ENCODE measurements at regions not wholly inside any gene's neighbourhood (a gene's known extent, or its start where the extent isn't known, plus 50 kb on each side); places are given as distances from the start of the nearest gene placed in this dataset.

- TF ChIP-seq CBX5 (IDR thresholded peaks at IDR 0.05; ENCODE audit: low read depth), result no peak
- TF ChIP-seq CEBPZ (IDR thresholded peaks at IDR 0.05; ENCODE audit: low read depth, low read length), result no peak
- TF ChIP-seq USF2 (IDR thresholded peaks at IDR 0.05; ENCODE audit: borderline replicate concordance, low read depth, low read length), result no peak
- peak; percentile 83 for TF ChIP-seq BCL11A (IDR thresholded peaks at IDR 0.05; ENCODE audit: low read depth, low read length)
- 0 out of 2 replicates have a peak, but pooled peaks have one; percentile 31 for TF ChIP-seq TCF12 (IDR thresholded peaks at IDR 0.05; ENCODE audit: low read depth, low read length)
- TF ChIP-seq PKNOX1 (IDR thresholded peaks at IDR 0.05), result no peak
- TF ChIP-seq IKZF2 (IDR thresholded peaks at IDR 0.05), result peak in 1 of 2 experiments; percentile 25; a peak in 2 of 4 replicates
- TF ChIP-seq MXI1 (IDR thresholded peaks at IDR 0.05; ENCODE audit: low read depth, low read length), result no peak
- TF ChIP-seq EZH2 (IDR thresholded peaks at IDR 0.05; ENCODE audit: borderline replicate concordance, control insufficient read depth, low read depth, low read length), result no peak
- TF ChIP-seq ZBTB40 (IDR thresholded peaks at IDR 0.05; ENCODE audit: borderline replicate concordance), result no peak
- no peak for TF ChIP-seq SMAD1 (IDR thresholded peaks at IDR 0.05; ENCODE audit: low read depth, partially characterized antibody)
- TF ChIP-seq ZZZ3 (IDR thresholded peaks at IDR 0.05; ENCODE audit: control insufficient read depth, insufficient read length, low read depth), result no peak
- TF ChIP-seq MTA3 (IDR thresholded peaks at IDR 0.05; ENCODE audit: borderline replicate concordance, low read length), result no peak
- no peak for TF ChIP-seq HDGF (IDR thresholded peaks at IDR 0.05)
- TF ChIP-seq IKZF1 (conservative IDR thresholded peaks at IDR 0.05), result 0 out of 2 replicates have a peak, but pooled peaks have one; percentile 16
- no peak for TF ChIP-seq ASH2L (IDR thresholded peaks at IDR 0.05; ENCODE audit: borderline replicate concordance, low read depth)
- TF ChIP-seq SUZ12 (IDR thresholded peaks at IDR 0.05; ENCODE audit: unreplicated experiment), result no peak
- TF ChIP-seq MEF2B (IDR thresholded peaks at IDR 0.05; ENCODE audit: partially characterized antibody, poor library complexity, severe bottlenecking), result no peak
- no peak for TF ChIP-seq ESRRA (IDR thresholded peaks at IDR 0.05; ENCODE audit: low read length)
- no peak for TF ChIP-seq KDM1A (IDR thresholded peaks at IDR 0.05; ENCODE audit: borderline replicate concordance)
- no peak for TF ChIP-seq POU2F2 (IDR thresholded peaks at IDR 0.05; ENCODE audit: borderline replicate concordance, low read depth, low read length)
- no peak for TF ChIP-seq BMI1 (IDR thresholded peaks at IDR 0.05; ENCODE audit: borderline replicate concordance)
- TF ChIP-seq SMAD5 (IDR thresholded peaks at IDR 0.05; ENCODE audit: low read depth), result no peak
- TF ChIP-seq HCFC1 (IDR thresholded peaks at IDR 0.05; ENCODE audit: low read length), result no peak
Observed at GRCh38 chr13:42401376-42401775, 129.4 kb downstream of the AKAP11 start (continued).
